Vagina (tissue), 2 donors: ENCODE measurements at regions not wholly inside any gene's neighbourhood (a gene's known extent, or its start where the extent isn't known, plus 50 kb on each side); places are given as distances from the start of the nearest gene placed in this dataset.

Experiments
- CTCF ChIP-seq, 3 experiments: fragments of 450-650 bp in 2 of 3; fragments of 200-600 bp in 1 of 3; sonication (generic) in 1 of 3; IDR thresholded peaks; one replicate each; pipeline ENCODE4 v1.5.1; 2017 to 2019; ENCODE audit warnings: antibody characterized with exemption in 3 of 3, mild to moderate bottlenecking in 2 of 3, moderate library complexity in 2 of 3
- POLR2A ChIP-seq, 2 donors: fragments of 450-650 bp; IDR thresholded peaks; one replicate each; pipeline ENCODE4 v1.6.1; 2017; ENCODE audit warnings: antibody characterized with exemption in 2 of 2, mild to moderate bottlenecking in 2 of 2, moderate library complexity in 2 of 2

GRCh38 chr13:22002893-22003292 is 332.0 kb downstream of the FGF9 start:
- TF ChIP-seq CTCF (IDR thresholded peaks at IDR 0.05): no peak
- no peak for TF ChIP-seq POLR2A (IDR thresholded peaks at IDR 0.05)
